ENCODE measurements at regions not wholly inside any gene's neighbourhood (a gene's known extent, or its start where the extent isn't known, plus 50 kb on each side); places are given as distances from the start of the nearest gene placed in this dataset.

DNA sequence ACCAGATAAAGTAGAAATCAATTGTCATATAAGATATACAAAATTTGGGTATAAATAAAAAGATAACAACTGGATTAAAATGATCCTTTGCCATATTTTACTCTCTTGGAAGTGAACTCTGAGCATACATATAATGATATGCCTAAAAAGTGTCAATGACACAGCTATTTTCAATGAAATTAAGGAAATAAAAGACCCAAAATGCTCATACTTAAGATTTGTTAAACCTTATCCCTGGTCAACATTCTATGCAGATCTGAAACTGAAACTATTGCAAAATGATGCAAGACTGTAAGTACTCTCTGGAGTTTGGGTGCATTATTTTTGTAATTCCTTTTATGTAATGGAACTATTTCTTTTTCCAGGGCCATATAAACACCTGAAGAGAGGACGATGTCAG is 119.0 kb upstream of the SGK1 start:
- TF ChIP-seq PATZ1 (CRISPR knock-in tag; IDR thresholded peaks at IDR 0.05; ENCODE audit: borderline replicate concordance) (no peak), ESRRG (CRISPR knock-in tag; IDR thresholded peaks at IDR 0.05) (no peak), RARB (CRISPR knock-in tag; IDR thresholded peaks at IDR 0.05) (no peak), PPARA (CRISPR knock-in tag; IDR thresholded peaks at IDR 0.05; ENCODE audit: borderline replicate concordance) (no peak), OSR1 (CRISPR knock-in tag; IDR thresholded peaks at IDR 0.05) (no peak), ARNTL (CRISPR knock-in tag; IDR thresholded peaks at IDR 0.05; ENCODE audit: borderline replicate concordance, low read depth) (no peak)

Data from SK-N-SH treated with all-trans-retinoic acid at 6 μM for 48 hours (cell line).